Stimulated activated CD8-positive, alpha-beta memory T cell treated with anti-CD3 and anti-CD28 coated beads, Interleukin-4, amount 100 ng/mL, for 48 hours (primary cell): ENCODE measurements at regions not wholly inside any gene's neighbourhood (a gene's known extent, or its start where the extent isn't known, plus 50 kb on each side); places are given as distances from the start of the nearest gene placed in this dataset.

ENCODE experiments used
- DNase-seq: peaks from one replicate; pipeline ENCODE4 v3.0.0-alpha.2; 2020

GRCh38 chr10:124240839-124241291 lies 147.5 kb upstream of the CHST15 start:
- DNase-seq = no peak

- DNase-seq = no peak
Observed at GRCh38 chr10:124239696-124240095, 146.3 kb upstream of the CHST15 start.

GRCh38 chr10:124239134-124239533 lies 145.7 kb upstream of the CHST15 start:
- DNase-seq = no peak

- no peak for DNase-seq
Observed at GRCh38 chr10:124238367-124238766, 145.0 kb upstream of the CHST15 start.

GRCh38 chr10:124237282-124237961 lies 144.0 kb upstream of the CHST15 start:
- no peak for DNase-seq

GRCh38 chr10:124236816-124237215 lies 143.4 kb upstream of the CHST15 start:
- no peak for DNase-seq

GRCh38 chr10:124236136-124236535 lies 142.7 kb upstream of the CHST15 start:
- DNase-seq = no peak

GRCh38 chr10:124235232-124235631 lies 141.8 kb upstream of the CHST15 start:
- DNase-seq = no peak

- no peak for DNase-seq
Observed at GRCh38 chr10:124233546-124234138, 140.2 kb upstream of the CHST15 start.

GRCh38 chr10:124232686-124233545 lies 139.5 kb upstream of the CHST15 start:
- DNase-seq = no peak

- peak; percentile 45 for DNase-seq
Observed at GRCh38 chr10:124231168-124232155, 138.1 kb upstream of the CHST15 start.

- no peak for DNase-seq
Observed at GRCh38 chr10:124230635-124231167, 137.3 kb upstream of the CHST15 start.

GRCh38 chr10:124229989-124230634 lies 136.7 kb upstream of the CHST15 start:
- DNase-seq = no peak

- no peak for DNase-seq
Observed at GRCh38 chr10:124229201-124229988, 136.0 kb upstream of the CHST15 start.

GRCh38 chr10:124228471-124228870 lies 135.1 kb upstream of the CHST15 start:
- no peak for DNase-seq

- DNase-seq = no peak
Observed at GRCh38 chr10:124227988-124228387, 134.6 kb upstream of the CHST15 start.

GRCh38 chr10:124227055-124227975 lies 133.9 kb upstream of the CHST15 start:
- DNase-seq = no peak

GRCh38 chr10:124226271-124227054 lies 133.1 kb upstream of the CHST15 start:
- no peak for DNase-seq
